SHP77 (cell line): ENCODE measurements at regions not wholly inside any gene's neighbourhood (a gene's known extent, or its start where the extent isn't known, plus 50 kb on each side); places are given as distances from the start of the nearest gene placed in this dataset.

Experiments
- DNase-seq, 2 experiments: peaks; one replicate each; lab custom pipeline; 2025; lab: John Stamatoyannopoulos, UW

DNA sequence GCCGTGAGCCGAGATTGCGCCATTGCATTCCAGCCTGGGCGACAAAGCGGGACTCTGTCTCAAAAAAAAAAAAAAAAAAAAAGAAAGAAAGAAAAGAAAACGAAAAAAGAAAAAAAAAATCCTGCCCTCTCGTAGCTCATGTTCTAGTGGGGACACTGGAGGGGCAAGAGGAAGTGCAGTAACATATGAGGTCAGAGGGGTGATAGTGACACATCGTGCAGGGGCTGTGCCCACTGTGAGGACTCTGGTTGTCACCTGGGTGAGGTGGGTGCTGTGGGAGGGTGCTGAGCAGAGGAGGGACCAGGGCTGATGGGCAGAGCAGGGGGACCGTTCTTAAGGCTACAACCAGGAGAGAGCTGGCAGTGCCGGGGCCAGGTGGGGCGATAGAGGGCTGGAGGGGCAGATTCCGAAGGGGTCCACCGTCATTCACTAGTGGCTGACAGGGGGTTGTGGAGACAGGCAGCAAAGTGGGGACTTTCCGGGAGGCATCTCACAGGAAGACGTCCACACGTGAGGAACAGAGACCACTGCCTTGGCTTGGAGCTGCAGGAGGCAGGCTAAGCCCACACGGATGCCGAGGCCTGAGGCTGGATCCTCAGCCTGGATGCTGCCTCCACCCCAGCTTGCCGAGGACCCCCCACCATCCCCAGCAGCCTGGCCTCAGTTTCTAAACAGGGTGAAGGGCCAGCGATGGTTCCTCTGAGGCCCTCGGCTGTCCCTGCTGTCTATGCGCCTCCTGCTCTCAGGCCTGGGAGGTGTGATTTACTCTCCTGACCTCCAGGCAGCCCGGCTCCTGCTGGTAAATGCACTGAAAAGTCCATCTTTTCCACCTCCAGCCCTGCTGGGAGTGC lies 154.3 kb upstream of the IQSEC1 start:
- DNase-seq: no peak

DNA sequence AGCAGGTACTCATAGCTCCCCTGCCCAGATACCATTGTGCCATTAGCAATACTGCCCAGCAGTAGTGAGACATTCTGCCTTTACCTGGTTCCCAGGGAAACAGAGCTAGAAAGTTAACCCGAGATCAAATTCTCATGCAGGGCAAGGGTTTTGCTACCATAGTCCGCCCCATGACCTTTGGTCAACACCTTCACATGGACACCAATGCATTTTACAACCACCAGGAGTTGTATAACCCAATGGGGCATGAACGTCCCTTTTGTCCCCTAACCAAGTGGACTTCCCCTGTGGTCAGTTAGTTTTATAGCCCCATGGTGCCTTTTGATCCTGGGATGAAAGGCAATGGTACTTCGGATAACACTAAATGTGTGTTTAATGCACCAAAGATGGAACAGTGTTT lies 151.7 kb upstream of the IQSEC1 start:
- no peak for DNase-seq

DNA sequence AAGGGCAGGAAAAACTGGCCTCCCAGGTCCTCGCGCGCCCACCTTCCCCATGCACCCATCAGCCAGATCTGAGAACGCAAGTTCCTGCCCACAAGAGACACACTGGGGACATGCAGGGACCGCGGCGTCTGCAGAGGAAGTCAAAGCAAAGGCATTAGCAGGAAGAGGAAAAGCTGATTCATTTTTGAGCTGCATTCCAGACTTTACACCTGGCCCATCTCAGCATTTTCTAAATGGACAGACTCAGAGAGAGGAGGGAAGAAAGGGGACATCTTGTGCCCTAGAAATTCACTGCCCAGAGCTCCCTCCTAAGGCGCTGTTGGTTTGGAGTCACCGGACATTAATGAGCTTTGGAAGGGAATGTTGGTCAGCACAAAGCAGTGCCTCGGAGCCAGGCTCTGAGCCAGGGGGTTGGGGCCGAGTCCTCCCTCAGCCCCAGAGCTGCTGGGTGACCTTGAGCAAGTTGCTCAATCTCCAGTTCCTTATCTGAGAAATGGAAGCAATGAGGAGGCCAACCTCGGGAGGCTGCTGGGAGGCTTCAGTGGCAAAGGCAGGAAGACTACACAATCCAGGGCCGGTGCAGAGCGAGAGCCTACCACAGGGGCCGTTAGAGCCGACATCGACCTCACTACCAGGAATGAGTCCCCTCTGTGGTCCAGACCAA lies 150.5 kb upstream of the IQSEC1 start:
- DNase-seq: no peak

GRCh38 chr3:13222891-13223573 lies 149.8 kb upstream of the IQSEC1 start:
- no peak for DNase-seq

- DNase-seq: no peak
Measured at GRCh38 chr3:13222131-13222530, 148.9 kb upstream of the IQSEC1 start.

DNA sequence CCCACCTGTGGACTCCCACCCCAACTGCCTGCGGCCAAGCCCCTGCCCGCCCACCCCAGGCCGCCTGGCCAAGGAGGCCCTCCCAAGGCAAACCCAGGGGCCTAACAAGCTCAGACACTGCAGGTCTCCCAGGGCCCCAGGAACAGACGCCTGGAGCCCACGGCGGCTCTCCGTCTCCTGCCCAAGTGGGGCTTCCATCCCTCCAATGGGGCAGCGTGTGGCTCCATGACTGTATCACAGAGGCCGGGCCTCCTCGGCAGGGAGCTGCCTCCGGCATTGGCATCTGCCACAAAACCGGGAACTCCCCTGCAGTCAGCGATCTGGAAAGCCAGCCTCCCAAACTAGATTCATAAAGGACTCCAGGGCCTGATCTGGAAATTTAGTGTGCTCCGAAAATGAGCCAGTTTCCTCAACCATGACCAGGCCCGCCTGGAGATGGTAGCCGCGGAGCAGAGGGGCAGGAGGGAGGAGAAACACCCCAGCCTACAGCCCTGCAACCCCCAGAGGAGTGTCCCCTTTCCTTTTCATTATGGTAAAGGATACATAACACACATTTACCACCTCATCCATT lies 148.3 kb upstream of the IQSEC1 start:
- DNase-seq: no peak

- DNase-seq: no peak
Measured at GRCh38 chr3:13220991-13221390, 147.8 kb upstream of the IQSEC1 start.

GRCh38 chr3:13219902-13220296 lies 146.7 kb upstream of the IQSEC1 start:
- no peak for DNase-seq

DNA sequence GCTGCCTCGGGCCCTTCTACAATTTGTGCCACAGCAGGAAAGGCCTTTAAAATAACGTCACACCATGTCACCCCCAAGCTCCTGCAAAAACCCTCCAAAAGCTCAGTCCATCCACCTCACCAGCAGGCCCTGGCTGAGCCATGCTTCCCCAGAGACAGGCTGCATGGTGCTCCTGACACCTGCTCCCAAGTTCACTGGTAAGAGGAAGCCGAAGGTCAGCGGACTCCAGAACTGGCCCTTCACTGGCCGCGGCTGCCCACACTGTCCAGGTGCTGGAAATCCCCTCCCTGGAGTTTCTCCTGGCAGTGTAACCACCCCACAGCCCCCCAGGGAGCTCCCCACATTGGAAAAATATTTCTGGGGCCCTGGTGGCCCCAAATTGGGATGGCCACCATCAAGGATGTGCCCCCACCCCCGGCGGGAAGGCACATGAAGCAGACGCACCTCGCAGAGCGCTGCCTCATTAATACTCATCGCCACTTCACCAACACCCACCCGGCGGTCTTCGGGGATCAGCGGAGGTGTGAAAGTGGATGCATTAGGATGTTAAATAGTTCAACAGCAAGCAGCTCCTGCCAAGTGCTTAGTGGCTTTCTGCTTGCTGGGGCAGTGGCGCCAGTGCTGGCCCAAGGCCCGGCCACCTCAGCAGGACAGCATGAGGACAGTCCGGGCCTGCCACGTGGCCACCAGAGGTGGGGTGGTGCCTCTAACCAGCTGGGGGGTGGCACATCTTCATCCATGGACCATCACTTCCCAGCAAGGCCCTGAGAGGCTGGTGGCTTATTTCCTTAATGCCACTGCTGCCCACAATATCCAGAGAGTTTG lies 146.1 kb upstream of the IQSEC1 start:
- DNase-seq: no peak

DNA sequence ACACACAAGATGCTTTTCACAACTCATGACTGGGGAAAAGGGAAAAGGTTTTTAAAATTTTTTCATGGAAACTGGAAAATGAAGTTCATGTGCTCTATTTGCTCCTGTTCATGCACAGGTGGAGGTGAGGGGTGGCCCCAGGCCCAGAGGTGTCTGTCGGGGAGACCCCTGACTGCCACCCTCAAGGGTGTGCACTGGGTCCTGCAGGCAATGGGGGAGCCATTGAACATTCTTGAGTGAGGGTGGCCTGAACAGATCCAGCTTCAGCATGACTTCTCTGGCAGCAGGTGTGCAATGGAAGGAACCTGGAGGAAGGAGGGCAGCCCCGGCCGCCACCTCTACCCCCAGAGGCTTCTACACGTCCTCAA lies 145.3 kb upstream of the IQSEC1 start:
- no peak for DNase-seq

- DNase-seq: peak in 1 of 2 experiments; percentile 7
Measured at GRCh38 chr3:13217736-13218540, 144.7 kb upstream of the IQSEC1 start.

DNA sequence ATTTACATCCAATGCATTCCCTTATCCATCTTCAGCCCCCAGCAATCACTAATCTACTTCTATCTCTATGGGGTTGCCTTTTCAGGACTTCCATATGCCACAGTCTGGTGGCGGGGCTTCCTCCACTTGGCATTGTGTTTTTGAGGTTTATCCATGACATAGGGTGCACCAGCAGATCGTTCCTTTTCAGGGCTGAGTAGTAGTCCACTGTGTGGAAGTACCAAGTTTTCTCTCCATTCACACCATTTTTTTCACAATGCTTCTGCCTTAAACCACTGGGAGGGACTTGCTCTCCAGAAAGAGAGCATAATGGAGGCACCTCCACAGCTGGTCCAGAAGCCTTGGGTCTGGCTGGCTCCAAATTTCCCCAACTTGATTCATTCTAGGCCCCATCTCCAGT lies 144.0 kb upstream of the IQSEC1 start:
- DNase-seq: no peak

GRCh38 chr3:13215940-13216546 lies 142.8 kb upstream of the IQSEC1 start:
- DNase-seq: no peak

DNA sequence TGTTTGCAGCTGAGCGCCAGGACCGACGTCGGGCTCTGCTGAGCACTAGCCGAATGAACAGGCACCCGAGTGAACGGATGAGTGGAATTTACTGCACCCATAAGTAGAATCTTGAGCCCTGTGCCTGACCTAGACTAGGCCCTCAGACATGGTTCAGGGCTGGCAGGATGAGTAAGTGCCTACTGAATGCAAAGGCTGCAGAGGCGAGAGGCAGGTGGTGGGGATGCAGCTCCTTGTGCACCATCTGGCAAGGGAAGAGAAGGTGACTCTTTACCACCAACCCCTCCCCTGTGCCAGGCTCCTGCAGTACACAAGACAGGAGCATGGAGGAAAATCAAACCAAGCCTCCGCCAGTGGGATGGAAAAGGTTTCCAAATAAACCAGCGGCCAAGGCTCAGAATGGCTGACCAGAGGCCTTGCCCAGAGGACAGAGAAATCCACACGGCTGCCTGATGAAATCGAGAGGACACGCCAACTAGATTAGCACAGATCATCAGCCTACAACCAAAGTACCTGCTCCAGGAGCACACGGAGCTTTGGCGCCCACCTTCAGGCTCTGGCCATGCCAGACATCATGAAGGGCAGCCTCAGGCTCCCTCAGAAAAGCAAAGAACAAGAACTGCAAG lies 141.7 kb upstream of the IQSEC1 start:
- DNase-seq: peak; percentile 75 to 83

DNA sequence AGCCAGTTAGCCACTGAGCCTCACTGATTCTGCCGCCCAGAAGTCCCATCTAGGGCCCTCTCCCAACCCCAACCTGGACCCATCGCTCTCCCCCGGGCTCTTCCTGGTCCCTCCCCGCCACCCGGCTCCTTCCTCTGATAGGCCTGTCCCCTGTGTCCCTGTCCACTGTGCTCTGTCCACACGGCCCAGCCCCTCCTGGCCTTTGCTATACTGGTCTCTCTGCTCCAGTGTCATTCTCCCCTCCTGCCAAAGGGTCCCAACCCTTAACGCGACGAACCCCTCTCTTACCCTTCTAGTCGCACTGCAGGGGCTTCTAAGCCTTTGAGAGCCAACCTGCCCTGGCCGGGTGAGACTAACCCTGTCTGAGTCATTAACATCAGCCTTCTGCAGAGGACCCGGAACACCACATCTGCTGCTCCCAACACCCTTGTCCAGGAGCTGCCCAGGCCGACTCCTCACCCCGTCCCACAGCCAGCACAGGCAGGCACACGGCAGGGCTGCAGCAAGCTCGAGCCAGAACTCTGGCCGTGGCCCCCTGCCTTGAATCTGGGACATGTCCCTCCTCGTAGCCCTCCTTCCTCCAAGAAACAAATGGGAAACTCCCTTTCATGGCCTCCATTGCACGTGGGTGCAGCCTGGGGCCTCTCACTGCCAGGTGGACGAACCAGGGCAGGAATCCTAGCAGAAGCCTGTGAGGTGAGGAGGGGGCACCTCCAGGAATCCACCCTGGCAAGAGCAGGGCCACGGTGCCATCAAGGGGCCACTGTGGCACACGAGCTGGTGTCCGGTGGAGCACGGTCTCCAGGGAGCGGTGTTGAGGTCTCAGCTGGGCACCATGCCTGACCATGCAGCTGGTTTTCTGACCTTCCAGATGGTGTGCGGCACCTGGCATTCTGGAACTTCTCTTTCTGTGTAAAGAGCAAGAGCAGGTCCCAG lies 140.9 kb upstream of the IQSEC1 start:
- DNase-seq: no peak

DNA sequence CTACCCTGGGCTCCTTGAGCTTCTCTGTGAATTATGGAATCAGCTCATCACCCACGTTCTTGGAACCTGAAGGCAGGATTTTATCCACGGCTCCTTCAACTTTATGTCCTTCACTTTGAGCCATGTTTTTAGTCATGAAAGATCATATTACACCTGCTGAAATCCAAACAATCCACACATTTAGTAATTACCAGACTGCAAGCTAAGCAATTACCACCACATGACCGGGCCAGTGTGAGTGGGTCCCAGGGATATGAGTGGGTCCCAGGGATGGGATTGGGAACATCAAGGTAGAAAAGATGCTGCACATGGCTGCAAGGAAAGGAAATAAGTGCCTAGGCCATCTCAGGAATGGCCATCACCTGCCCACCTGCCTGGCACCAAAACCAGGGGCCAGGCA lies 140.3 kb upstream of the IQSEC1 start:
- DNase-seq: no peak

DNA sequence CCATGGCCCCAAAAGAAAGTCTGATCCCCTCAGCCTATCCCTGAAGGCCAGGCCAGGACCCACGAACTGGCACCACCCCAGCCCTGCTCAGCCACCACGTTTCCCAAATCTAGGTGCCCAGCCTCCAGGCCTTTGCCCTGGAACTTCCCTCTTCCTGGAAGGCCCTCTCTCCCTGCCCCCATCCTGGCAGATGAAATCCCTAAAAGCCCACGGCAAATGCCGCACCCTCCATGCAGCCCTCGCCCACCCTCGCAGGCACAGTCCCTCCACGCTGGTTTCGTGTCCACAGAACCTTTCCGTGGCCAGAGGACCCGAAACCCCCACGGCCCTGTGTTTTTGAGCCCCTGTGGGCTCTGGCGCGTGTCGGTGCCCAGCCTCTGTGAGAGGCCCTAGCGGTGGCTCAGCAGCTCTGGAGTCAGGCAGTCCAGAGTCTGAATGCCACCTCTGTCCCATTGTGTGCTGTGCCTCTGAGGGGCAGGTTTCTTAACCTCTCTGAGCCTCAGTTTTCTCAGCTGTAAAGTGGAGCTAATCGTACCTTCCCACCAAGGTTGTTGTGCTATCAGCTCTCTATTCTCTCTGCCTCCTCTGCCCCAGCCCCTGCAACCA lies 138.5 kb upstream of the IQSEC1 start:
- DNase-seq: no peak

GRCh38 chr3:13210221-13210975 lies 137.2 kb upstream of the IQSEC1 start:
- DNase-seq: no peak
